HG03460 (cell line): ENCODE measurements at regions not wholly inside any gene's neighbourhood (a gene's known extent, or its start where the extent isn't known, plus 50 kb on each side); places are given as distances from the start of the nearest gene placed in this dataset.

Experiments used
- ATAC-seq: cut with Tn5 transposase; IDR thresholded peaks from one replicate; pipeline ENCODE4 v1.9.1; 2021; ENCODE audit not compliant: unreplicated experiment

DNA sequence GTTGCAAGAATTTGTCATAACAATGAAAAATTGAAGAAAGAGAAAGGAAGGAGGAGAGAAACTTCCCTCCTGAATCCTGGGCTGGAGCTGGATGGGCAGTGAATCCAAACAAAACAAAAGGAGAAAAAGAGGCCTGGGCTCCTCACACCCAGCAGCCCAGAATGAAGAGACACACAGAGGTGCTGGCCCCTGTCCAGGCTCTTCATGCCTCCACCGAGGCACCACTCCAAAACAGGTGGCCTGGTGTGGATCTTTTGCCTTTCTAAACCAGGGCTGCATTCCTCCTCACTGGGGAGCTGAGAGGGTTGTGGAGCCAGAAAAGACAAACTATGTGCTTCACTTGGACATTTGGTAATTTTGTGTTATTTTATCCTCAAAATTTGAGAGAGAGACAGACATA lies 76.0 kb downstream of the FAM124B start:
- ATAC-seq, result no peak

DNA sequence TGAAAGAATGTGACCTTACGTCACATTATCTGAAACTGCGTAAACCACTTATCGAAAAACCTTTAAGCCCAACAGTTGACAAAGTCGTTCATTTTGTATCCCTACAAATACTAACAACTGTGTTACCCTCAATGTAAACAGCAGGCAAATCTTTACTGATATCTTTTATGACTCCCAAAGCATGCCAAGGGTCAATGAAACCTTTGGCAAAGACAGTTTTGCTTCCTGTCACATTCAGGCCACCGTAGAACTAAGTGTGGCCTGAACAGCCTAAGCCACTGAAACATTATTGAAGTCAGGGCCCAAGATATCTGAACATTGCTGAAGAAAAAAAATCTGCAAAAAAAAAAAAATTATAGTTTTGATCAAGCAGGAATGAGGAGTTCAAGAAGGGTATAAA lies 77.3 kb downstream of the FAM124B start:
- no peak for ATAC-seq

DNA sequence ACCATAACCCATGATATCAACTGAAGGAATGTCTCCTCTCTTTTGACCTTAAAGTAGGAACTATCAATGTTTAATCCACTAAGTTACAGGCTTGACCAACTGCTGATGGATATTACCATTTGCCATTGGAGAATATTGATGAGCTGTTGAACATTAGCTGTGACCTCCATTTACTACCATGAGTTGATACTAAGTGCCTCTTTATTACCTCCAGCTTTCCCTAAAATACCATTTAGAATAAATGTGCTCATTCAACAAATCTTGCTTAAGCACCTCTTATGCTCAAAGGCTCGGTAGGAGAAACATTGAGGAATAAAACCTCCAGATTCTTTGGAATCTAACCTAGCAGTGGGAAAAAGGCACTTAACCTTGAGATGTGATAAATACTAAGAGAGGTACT lies 81.2 kb downstream of the FAM124B start:
- no peak for ATAC-seq

DNA sequence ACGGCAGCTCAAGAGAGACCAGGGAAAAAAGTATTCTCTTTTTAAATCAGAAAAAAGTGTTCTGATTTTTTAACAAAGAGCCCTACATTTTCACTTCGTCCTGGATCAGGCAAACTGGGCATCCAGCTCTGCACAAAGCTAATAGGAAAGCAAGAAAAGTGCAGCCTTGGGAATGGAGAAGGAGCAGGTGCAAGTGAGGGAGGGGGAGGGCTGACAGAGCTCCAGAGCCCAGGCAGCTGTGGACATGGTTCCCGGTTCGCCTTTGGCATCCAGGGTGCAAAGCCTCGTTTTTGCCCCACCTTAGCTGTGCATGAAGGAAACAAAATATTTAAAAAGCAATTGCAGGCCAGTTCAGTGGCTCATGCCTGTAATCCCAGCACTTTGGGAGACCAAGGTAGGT lies 82.2 kb downstream of the FAM124B start:
- no peak for ATAC-seq

GRCh38 chr2:224312741-224313140 lies 89.2 kb downstream of the FAM124B start:
- ATAC-seq, result no peak

DNA sequence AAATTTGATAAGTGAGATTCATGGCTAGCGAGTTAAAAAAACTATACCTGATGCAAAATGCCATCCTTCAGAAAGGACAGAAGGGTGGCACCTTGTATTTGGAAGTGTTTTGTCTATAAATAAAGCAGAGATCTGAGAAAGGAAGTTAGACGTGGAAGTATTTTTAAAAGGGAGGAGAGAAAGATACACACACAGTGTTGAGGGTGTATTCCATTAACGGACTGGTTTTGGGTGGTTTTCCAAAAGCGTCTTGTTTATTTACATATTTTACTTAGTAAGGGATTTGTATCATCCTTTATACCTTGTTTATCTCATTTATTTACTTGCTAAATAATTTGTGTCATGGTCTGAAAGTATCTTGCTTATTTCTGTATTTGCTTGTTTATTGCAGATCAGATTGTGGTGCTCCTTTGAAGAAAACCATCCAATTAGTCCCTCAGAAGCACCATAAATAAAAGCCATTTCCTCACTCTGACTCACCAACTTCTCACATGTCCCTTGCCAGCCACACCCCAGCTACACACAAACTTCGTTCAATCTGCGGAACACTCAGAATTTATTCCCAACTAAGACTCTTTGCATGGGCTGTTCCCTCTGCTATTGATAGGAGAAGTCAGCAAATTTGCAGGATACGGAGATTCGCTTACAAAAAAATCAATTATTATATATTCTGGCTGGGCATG lies 90.8 kb downstream of the FAM124B start:
- no peak for ATAC-seq

DNA sequence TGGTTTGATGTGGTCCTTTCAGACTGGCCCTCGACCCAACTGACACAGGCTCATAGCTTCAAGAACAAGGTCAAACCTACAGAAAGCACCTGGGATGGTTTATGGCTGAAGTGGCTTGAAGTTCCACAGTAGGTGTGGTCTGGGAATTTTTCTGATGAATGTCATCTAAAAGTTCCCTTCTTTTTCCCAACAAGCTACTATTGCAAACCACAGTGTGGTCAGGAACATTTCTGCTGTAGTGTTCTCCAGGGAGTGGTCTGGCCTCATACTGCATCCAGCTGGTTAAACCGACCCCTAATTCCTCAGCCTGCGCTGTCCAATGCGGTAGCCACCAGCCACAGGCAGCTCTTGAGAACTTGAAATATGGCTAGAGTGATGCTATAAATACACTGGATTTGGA lies 92.7 kb downstream of the FAM124B start:
- ATAC-seq, result no peak

GRCh38 chr2:224308272-224308911 lies 93.5 kb downstream of the FAM124B start:
- ATAC-seq, result peak; percentile 86

DNA sequence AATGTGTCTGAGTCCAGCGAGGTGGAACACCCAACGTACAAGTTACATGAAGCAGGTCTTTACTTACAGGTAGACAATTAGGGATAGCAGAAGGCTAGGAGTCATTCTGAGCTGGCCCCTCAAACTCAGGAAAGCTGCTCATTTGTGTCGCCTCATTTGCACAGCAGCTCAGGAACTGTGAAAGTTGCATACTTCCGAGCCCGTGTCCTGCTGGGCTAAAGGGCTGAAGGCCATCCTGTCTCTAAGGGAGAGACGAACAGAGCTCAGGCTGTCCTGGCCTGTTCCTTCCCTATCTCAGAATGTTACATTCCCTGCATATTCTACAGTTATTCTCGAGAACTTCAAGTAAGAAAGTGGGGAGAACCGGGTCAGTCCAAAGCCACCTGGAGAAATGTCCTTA lies 99.0 kb downstream of the FAM124B start:
- no peak for ATAC-seq

GRCh38 chr2:224293976-224294375 lies 107.9 kb downstream of the FAM124B start:
- ATAC-seq, result no peak

- ATAC-seq, result no peak
Observed at GRCh38 chr2:224287531-224287930, 114.4 kb downstream of the FAM124B start.

- ATAC-seq, result no peak
Observed at GRCh38 chr2:224286923-224287322, 115.0 kb downstream of the FAM124B start.

DNA sequence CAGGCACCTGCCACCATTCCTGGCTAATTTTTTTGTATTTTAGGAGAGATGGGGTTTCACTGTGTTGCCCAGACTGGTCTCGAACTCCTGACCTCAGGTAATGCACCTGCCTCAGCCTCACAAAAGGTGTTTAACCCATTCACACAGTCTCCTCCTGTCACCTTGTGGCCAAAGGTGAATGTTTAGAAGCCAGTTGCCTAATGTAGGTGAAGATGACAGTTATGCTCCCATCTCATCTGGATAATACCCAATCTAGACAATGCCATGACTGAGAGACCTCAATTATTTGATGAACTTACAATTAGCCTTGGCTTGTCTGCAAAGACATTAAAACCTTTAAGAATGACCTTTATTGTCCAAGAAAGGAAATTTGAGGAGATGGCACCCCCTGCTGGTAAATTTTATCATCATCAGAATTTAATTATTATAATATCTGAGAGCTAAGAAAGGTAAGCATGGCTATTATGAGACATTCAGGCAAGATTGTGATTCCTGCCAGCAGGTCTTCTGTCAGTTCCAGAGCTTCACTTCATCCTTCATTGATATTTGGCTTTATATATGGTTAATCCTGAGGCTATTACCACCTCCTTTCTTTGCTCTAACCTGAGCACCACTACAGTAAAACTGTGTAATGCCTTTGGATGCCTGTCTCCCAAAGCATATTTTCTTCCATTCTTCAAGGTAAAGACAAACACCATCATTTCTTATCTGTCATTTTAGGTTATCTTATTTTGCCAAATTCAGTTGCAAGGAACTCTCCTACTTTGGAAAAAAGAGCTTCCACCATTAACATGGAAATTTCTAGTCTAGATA lies 117.6 kb downstream of the FAM124B start:
- ATAC-seq, result no peak

DNA sequence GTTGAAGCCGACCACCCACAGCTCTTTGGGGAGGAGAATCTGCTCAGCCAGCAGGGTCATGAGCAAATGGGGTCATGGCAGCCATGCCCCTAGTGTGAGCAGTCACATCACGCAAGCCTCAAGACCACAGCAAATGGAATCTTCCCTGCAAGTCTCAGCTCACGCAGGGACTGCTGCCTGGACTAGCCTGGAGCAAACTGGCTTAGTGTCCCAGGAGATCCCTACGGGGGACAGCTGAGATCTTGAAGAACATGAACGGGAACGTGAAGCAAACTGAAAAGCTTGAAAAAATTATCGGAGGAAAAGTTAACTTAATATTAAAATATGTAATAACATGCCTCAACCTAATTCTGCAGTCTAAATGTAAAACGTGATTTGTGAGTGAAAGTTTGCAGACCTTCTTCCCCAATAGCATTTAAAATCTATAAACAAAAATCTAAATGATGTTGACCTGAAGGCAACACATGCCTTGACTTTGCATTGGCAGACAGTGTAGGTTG lies 118.4 kb downstream of the FAM124B start:
- no peak for ATAC-seq

GRCh38 chr2:224281374-224281773 lies 120.5 kb downstream of the FAM124B start:
- ATAC-seq, result no peak

GRCh38 chr2:224278531-224278930 lies 123.4 kb downstream of the FAM124B start:
- ATAC-seq, result no peak

- ATAC-seq, result no peak
Observed at GRCh38 chr2:224276251-224276650, 125.7 kb downstream of the FAM124B start.

DNA sequence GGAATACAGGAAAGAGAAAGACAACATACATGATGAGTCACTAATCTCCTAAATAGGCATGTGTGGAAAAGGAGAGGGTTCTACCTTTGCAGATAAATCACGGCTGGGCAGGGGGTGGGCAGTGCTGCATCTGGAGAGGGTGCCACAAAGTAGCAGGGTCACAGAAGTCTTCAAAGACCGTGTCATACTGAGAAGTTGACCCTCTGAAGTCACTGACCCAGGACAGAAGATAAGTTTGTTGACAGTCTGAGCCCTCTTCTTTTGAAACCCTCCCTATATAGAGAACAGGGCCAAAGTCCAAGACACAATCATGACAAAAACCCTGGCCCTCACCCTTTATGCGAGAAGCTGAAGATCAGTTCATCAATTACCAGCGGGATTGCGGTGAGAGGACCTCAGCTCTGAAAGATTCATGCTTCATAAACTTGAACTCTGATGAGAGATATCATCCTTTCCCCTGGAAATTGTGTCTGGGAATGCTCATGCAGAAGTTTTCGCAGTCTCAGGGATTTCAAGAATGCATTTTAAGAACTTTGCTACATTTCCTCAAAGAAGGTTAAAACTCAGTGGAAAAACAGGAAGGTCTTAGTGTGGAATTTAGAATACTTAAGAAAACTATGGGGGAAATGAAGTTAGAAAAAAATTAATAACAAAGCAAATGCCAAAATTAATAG lies 129.5 kb downstream of the FAM124B start:
- no peak for ATAC-seq

GRCh38 chr2:224271617-224272236 lies 130.2 kb downstream of the FAM124B start:
- no peak for ATAC-seq

- ATAC-seq, result no peak
Observed at GRCh38 chr2:224268441-224268840, 133.5 kb downstream of the FAM124B start.

DNA sequence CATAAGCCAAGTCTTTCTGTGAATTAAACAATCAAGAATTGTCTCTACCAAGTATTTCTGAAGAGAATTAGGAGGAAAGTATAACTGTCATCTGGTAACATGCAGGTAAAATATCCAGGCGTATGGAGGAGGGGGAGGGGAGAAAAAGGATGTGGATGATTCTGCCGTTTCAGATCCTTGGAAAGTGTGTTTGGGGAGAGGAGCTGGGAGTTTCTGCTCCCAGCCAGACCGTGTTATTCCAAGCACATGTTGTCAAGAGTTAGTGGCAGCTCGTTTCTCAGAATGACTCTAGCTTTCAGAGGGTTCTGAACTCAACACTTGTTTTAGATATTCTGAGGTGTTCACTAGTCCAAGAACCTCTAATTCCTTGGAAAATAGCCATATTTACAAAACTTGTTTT lies 137.6 kb downstream of the FAM124B start:
- no peak for ATAC-seq
